Superior temporal gyrus (tissue), 1 donor: ENCODE measurements at regions not wholly inside any gene's neighbourhood (a gene's known extent, or its start where the extent isn't known, plus 50 kb on each side); places are given as distances from the start of the nearest gene placed in this dataset.

Experiments
- DNase-seq: peaks from one replicate; pipeline ENCODE4 v3.0.0-alpha.2; 2016; ENCODE audit errors: extremely low spot score

DNA sequence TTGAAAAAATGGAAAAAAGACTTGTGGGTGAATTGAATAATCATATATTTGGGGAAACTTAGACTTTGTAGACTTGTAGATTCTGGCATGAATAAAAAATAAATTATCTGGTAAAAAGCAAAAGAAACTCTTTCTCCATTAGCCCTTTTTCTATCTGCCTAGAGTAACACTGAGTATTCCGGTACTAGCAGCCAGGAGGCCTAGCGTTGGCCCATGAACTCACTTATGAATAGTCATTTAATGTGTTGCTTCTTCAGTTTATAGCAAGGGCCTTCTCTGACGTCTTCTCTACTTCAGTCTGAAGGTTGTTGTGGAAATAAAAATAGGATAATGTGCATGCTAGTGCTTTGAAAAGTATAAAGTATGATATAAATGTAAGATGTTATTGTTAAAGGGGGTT is 851.2 kb upstream of the NR2F2 start:
- DNase-seq = no peak

DNA sequence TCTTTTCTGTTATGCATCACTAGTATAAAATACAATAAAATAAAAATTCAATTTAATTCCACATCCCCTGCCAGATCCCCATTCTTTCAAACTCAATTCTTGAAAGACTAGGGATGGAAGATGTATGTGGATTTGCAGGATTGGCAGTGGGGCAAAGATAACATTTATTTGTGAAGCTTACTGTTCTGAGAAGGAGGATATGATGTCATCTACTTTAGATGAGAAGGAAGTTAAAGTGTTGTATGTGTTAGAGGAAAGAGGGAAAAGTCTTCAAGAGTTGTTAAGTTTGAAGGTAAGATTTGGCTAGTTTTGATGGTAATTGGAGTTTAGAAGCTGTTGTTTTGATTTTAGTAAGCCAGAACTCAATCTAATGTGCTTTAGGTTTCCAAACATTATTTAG is 845.1 kb upstream of the NR2F2 start:
- no peak for DNase-seq

DNA sequence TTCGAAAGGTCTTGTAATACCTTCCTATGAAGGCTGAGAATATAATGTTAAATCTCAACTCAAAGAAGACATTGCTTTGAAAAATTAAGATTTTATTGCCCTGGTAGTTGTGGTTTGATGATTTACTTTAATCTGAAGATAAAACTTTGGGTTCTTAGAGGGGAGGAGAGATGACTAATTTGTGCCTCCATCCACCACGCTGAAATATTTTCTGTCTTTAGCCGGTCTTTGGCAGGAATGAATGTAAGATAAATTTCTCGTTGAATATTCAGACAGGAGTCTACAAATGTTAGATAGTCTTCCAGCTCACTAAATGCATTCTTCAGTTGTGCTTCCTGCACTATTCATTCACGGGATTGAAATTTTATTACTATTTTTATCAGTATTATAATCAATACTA is 844.3 kb upstream of the NR2F2 start:
- no peak for DNase-seq

DNA sequence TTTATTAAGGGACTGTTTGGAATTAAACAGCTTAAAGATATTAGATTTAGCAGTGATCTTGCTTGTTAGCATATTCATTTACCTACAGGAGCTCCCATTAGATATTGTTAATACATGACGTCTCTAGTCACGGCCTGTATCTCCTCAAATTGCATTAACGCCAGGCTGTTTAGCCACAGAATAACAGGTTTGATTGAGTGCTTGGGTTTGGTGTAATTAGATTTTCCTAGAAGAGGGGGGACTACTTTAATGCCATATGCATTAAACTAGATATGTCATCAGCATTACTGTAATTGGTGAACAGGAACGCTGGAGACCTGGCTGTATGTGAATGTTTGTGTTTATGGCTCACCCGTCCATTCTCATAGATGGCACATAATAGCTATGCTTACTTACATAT is 841.4 kb upstream of the NR2F2 start:
- no peak for DNase-seq

DNA sequence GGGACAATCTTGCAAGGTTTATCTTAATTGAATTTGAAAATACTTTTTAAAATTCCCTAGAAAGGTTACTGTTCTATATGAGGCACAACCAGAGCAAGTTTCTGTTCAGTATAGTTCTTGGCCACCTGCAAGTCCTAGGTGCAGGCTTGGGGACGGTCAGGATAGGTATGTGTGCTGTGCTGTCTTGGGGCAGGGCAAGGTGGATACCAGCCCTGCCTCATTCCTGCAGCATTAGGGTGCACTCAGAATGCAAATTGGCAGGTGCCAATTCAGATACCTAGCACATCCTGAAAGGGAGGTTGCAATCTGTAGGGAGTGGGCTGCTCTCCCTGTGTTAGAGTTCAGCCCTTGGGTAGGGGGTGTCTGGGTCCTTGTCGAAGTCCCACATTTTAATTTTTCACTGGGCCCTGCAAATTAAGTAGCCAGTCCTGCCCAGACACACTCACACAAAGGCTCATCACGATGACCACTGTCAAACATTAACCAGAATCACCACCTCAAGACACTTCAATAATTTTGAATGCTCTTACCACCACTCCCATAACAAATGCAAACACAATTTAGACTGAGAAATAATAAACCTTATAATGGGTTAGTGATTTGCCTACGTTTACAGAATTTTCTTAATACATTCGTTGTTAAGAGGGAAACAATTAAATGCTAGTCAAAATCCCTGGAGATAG is 838.0 kb upstream of the NR2F2 start:
- no peak for DNase-seq

DNA sequence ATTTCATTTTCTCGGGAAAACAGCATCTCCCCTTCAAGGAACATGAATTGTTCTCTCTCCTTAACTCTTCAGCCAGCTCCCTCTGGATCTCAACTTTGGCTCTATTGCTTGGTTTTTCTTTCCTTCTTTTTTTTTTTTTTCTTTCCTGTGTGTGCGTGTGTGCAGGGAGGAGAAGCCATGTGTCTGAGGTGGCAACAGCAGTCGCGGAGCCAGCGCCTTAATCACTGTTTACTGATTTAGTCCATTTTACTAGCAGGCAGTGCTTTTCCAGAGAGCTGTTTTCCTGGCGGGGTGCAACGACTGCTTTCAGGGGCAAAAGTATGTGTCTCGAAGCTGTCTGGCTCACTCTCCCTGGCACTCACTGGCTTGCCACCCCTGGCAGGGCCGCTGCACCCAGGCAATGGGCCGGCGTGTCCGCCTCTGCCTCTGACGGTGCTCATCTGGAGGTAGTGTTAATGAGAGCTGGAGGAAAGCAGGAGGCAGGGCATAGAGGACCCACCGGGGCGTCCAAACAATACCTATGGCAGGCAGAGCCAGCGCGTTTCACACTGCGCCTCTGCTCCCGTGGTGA is 835.4 kb upstream of the NR2F2 start:
- no peak for DNase-seq

DNA sequence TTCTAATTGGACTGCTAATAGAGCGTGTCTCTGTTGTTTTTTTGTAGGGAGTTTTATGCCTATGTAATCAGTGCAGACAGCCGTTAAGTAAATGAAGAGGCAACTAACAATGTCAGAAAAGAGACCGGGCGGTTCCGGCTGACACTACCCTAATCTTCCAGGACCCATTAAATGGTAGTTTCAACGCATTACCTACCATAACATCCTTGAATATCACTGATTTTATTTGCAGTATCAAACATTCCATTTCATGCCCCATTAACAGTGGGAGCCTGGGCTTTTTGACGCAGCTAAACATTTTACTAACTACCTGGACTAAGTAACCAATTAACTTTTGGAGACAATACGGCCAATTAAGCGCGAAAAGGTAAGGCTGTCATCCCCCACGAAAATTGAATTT is 832.9 kb upstream of the NR2F2 start:
- DNase-seq = no peak

DNA sequence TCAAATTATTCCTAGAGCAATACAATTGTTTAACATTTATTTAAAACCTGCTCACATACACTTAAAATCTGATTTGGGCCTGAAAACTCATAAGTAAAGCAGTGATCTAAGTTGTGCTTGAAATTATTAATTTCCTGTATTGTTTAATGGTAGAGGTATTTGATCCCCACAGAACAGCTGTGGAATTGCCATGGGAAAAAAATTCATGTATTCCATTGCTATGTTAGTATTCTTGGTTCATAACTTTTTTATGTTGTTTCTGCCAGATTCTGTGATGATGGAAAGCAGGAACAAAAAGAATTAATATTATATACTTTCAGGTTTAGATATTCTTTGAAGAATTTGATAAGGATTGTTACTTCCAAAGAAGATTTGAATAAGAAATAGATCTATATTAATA is 831.5 kb upstream of the NR2F2 start:
- DNase-seq = no peak

DNA sequence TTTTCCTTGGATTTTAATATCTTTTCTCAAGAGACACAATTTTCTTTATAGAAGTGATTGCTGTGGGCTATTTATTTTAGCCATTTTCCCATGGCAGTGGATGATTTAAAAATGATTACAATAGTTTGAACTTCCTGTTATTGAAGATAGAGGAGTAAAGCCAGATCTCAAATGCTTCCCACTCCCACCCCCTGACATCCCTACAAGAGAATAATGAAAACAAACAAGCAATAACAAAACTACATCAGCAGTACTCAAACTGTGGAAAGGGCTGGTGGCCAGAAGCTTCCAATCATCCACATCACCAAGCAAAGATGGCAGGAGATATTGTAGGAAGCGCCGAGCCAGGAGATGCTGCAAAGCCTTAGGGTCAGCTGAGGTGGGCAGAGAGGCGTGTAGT is 831.1 kb upstream of the NR2F2 start:
- no peak for DNase-seq

DNA sequence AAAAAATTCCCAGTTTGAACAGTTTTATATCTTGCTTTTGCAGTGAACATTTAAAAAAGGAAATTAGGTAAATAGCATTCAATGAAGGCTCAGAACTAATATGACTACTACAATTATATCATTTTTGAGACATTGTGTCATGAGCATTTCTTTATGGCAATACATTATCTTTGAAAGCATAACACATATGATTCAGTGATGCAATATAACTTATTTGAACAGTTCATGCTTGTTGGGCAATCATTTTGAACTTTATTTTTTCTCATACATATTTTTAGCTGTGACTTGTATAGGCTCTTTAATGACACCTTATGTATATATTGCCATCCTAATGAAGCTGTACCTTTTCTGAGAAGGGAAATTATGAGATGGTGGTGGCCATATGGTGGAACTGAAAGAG is 828.6 kb upstream of the NR2F2 start:
- DNase-seq = no peak

DNA sequence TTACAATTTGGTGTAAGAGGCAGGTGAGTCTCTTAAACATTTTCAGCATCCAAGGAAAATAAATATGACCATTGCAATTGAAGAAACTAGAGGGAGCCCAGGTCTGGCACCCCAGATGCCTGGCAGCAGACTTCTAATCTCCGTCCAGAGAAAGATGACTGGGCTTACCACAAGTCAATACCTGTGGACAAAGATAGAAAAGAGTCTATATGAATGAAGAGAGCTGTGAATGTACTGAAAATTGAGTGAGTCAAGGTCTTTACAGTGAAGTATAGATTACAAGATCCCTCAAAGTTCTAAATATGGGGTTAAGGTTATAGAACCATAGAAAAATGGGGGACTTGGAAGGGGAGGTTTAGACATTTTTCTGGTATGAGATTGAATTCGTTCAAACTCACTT is 827.4 kb upstream of the NR2F2 start:
- no peak for DNase-seq

DNA sequence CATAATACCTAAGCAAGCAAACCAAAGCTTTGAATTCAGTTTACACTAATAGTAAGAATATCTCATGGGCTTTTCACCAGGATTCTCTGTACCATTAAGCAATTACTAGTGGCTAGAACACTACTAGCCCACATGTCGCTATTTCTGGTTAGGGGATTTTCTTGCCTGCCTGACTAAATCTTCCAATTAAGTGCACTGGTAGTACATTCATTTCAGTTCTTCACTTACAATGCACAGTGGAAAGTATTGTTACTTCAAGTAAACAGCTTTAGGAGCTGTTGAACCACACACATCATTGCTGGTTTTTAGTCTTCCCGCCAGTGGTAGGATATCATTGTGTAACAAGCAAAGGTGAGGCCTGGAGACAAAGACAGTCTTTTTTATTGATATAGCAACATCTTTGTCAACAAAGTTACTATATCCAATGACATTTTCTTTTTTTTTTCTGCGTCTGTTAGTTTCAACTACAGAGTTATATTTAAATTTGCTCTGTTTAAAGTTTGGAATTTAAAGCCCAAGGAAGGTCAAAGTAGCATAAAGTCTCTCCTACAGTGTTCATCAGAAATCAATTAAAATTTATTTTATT is 826.8 kb upstream of the NR2F2 start:
- no peak for DNase-seq

DNA sequence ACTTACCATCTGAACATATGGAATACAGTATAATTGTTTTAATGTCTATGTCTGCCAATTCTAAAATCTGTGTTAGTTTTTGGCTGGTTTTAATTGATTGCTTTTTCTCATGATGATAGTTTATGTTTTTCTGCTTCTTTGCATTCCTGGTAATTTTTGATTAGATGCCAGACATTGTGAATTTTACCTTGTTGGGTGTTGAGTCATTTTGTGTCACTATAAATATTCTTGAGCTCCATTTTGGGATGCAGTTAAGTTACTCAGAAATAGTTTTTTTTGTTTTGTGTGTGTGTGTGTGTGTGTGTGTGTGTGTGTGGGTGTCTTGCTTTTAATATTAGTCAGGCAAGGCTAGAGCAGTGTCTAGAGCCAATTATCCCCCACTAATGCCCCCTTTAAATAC is 818.8 kb upstream of the NR2F2 start:
- DNase-seq = no peak

DNA sequence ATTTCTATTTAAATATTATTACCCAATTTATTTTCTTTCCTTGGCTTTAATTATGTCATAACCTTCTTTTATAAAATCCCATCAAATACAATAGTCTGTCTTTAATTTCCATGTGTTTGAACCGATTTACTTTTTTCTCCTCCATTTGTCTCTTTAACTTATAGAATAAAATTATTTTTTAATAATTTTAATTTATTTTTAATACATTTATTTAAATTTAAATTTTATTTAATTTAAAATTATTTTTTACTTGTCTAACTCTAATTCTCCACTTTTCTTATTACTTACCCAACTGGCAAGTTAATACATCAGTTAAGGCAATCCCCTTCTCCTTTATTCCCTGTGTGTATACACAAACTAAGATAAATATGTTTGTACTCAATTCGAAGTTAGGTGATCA is 817.6 kb upstream of the NR2F2 start:
- no peak for DNase-seq

DNA sequence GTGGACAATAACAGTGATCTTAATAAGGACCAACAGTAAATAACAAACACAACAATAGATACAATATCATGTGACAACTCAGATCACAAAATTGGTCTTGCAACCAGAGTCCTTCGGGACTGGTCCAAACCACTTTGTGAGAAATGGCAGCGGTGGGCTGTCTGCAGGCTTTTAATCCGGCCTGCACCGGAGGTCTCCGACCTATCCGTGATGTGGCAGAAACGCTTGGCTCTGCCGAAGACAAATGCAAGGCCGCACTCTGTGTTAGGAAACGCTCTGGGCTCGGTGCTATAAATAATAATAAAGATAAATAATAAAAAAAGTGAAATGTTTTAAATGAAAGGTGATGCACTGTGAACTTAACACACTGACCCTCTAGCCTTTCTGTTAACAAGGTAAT is 810.6 kb upstream of the NR2F2 start:
- DNase-seq = no peak

DNA sequence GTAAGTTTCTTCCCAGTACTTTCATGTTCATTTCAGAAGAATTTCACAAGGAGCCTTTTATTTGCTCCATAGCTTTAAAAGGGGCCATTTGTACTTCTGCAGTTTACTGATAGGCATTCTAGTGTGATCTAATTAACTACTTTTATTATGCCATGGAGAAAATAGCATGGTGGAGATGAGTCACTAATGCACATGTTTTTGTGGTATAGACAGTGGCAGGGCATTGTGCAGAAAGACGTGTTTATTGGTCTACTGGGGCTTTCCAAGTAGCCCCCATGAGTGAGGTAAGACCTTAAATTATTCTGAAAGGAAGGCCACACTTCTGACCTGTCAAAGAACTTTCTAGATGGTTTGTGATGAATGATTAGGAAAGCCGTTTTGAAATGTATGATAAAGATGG is 810.0 kb upstream of the NR2F2 start:
- no peak for DNase-seq

DNA sequence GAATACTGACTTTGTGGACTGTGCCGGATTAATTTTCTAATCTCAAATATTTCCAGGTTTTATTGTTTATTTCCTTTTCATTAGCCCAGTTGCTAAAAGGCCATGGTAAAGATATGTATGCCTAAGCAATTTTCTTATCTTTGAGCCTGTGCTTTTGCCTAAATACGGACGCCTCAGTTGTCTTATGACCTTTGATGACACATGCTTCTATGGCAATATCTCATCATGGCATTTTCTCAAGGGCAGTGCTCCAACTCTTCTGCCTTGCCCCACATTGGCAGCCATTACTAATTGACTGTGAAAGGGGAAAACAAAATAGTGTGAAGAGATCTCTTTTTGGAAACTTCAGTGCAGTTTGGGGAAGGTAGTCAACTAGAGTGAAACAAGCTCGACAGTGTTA is 809.6 kb upstream of the NR2F2 start:
- DNase-seq = no peak

DNA sequence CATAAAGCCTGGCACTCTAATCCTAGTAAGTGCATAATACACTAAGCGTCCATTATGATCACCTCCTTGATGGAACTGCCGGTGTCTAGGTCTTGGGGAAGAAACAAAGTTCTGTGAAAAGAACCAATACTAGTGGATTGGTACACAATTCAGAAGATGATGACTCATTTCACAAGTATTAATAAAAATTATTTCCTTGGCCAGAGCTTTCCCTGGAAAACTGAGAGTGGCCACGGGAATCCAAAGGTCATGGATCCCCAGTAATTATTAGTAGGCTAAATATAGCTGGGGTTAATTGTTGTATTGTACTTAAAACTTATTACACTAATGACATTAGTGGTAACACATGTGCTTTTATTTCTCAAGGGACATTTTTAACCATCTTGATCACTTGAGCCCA is 808.0 kb upstream of the NR2F2 start:
- DNase-seq = no peak

DNA sequence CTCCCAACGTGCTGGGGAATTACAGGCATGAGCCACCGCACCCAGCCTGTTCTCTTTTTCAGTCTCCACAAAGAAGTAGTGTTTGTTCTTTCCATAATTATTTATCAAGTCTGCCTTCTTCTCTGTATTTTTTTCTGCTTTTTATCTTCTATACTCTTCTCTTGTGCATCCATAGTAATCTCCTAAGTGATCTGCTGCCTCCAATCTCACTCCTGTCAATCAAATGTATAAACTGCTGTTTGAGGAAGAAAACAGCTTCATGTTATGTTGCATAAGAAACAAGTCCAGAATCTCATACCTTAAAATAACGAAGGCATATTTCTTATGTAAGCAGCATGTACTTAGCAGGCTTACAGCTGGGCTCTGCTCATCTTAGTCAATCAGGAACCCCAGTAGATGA is 801.6 kb upstream of the NR2F2 start:
- no peak for DNase-seq

DNA sequence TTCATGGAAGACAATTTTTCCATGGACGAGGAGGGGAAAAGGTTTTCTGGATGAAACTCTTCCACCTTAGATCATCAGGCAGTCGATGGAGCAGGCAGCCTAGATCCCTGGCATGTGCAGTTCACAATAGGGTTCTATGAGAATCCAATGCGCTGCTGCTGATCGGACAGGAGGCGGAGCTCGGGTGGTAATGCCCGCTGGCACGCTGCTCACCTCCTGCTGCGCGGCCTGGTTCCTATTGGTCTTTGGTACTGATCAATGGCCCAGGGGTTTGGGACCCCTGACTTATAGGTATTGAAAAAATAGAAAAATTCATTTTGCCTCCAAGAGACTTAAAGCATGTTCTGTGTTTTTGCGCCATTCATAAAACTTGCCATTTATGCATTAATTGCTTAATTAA is 793.9 kb upstream of the NR2F2 start:
- DNase-seq = no peak

DNA sequence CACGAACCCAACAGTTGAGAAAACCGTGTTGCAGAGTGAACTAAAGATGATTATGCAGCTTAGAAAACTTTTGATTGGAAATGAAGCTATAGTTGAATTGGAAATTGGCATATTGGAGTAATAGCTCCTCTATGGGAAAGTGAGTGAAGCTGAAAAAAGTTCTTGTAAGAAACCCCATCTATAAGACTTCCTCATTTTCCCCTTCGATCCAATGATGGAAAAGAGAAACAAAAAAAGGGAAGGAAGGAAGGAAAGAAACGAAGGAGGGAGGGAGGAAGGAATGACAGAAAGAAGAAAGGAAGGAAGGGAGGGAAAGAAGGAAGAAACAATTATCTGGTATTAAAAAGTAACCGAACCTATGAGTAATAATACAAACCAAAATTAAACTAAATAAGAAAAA is 791.8 kb upstream of the NR2F2 start:
- no peak for DNase-seq

DNA sequence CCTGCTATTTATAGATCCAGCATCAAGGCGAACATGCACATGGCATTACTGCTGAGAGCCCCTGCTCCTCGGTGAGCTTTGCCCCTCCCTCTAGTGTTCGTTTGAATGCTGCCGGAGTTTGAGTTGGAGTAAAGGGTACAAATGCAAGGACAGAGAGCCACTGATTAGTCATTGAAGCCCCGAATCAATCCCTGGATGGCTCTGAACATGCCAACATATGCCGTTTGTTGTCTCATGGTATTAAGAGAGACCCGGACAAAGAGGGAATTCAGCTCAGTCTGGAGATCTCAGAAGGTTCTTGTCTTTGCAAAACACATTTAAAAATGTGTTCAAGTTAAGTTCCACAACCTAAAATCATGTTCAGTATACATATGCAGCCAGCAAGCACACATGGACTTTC is 789.2 kb upstream of the NR2F2 start:
- DNase-seq = no peak

DNA sequence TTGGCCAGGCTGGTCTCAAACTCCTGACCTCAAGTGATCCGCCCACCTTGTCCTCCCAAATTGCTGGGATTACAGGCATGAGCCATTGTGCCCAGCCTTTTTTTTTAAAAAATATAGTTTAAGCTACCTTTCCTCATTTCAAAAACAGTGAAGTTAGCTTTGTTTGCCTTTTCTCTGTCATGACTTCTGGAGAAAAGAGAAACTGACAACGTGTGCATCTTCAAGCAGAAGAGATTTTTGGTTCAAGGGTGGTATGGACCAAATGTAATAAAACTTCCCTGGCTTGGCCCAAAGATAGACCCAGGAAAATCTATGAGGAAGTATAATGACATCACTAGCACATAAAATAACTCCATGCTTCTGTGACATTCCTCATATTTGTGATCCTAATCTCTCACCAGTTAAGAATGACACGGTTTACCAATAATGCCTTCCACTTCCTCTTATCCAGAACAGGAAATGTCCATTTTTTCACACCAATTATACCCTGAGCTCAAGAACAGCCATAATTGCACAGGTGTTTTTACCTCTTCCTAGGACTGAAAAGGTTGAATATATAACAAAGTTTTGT is 781.2 kb upstream of the NR2F2 start:
- no peak for DNase-seq

DNA sequence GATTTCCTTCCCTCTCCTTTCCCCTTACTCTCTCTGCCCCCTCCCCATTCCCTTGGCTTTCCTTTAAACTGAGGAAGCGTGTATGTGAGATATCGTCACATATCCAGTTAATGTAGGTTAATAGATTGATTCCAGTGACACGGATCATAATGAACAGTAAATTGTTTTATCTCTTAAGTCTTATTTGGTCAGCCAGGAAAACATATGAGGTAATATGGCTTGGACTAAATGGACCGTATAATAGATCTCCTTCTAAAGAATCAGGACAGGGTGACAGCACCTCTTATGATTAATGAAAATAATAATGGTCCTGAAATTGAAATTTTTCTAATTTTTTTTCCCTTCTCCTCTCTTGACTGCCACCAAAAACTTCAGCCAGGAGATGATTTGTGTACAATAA is 779.8 kb upstream of the NR2F2 start:
- DNase-seq = no peak
